ENCODE measurements at regions not wholly inside any gene's neighbourhood (a gene's known extent, or its start where the extent isn't known, plus 50 kb on each side); places are given as distances from the start of the nearest gene placed in this dataset. TPM values are rescaled to one million over a fixed set of nuclear protein-coding genes. Genes with fewer than 3 reads are reported as not detected.
"Not testable (repeated sequence)": the region's sequence is repeated elsewhere in the genome, so short reads cannot be mapped to it uniquely, and the experiment has no call there.

DNA sequence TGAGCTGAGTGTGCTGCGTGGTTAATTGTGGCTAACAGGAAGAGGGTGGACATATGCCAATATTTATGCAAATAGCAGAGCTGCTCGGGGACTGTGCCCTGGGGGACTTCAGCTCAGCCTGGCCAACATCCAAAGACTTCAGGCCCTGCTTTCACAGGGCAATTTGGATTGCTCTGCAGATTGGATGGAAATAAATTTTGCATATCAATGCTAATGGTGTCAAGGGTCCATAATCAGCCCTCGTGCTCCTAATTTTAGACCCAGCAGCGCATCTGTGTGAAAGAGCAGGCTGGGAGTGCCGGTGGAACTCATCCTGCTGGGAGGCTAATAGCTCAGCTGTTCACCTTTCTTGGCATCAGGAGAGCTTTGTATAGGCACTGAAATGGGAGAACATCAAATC lies 270.1 kb downstream of the TCERG1L start:
- no peaks in the 10 kb centered on the region for H3K27me3 ChIP-seq
- no peak overlapping the region for H3K4me3 ChIP-seq
- intact Hi-C loops (cut with DNase I; ENCODE audit: low total_unique reads): no loop called here
- H3K27ac ChIP-seq: no peak overlapping the region
- TF ChIP-seq POLR2A (IDR thresholded peaks at IDR 0.05): no peak
- TF ChIP-seq, protein P1, sequence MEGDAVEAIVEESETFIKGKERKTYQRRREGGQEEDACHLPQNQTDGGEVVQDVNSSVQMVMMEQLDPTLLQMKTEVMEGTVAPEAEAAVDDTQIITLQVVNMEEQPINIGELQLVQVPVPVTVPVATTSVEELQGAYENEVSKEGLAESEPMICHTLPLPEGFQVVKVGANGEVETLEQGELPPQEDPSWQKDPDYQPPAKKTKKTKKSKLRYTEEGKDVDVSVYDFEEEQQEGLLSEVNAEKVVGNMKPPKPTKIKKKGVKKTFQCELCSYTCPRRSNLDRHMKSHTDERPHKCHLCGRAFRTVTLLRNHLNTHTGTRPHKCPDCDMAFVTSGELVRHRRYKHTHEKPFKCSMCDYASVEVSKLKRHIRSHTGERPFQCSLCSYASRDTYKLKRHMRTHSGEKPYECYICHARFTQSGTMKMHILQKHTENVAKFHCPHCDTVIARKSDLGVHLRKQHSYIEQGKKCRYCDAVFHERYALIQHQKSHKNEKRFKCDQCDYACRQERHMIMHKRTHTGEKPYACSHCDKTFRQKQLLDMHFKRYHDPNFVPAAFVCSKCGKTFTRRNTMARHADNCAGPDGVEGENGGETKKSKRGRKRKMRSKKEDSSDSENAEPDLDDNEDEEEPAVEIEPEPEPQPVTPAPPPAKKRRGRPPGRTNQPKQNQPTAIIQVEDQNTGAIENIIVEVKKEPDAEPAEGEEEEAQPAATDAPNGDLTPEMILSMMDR (IDR thresholded peaks at IDR 0.05): no peak
- no peak for DNase-seq
- H3K36me3 ChIP-seq: no peaks in the 10 kb centered on the region
- H3K4me1 ChIP-seq: no peaks in the 10 kb centered on the region
- no peaks in the 10 kb centered on the region for H3K9me3 ChIP-seq

GRCh38 chr10:131042015-131042414 lies 269.5 kb downstream of the TCERG1L start:
- intact Hi-C loops (cut with DNase I; ENCODE audit: low total_unique reads); H3K9me3 ChIP-seq; H3K4me3 ChIP-seq; H3K36me3 ChIP-seq; H3K27ac ChIP-seq; DNase-seq; H3K27me3 ChIP-seq; H3K4me1 ChIP-seq: not testable (repeated sequence)

MicroRNA genes in the stretch of these regions (microRNA counts, 767-probe panel; counts per million panel counts)
- microRNA hsa-miR-378c: 0 counts per million in 2 donors

Small RNA genes lying in the stretch of these regions (microRNA-seq; reads per million reads assigned to microRNA genes)
- not detected for gene MIR378C (ENCODE audit: borderline microRNAs expressed, borderline replicate concordance)

Small RNA genes lying in the stretch of these regions (small RNA-seq; reads per million reads assigned to genes)
- gene MIR378C (not detected), gene RF00019 (not detected)
